Kidney (tissue), 13 donors: ENCODE measurements at regions not wholly inside any gene's neighbourhood (a gene's known extent, or its start where the extent isn't known, plus 50 kb on each side); places are given as distances from the start of the nearest gene placed in this dataset.

Experiments used
- DNase-seq, 5 donors: peaks; one replicate each; pipeline ENCODE4 v3.0.0-alpha.2; 2013 to 2020
- FAIRE-seq: peaks from 2 replicates; lab custom pipeline; 2012; peaks lifted over from hg19 to GRCh38; lab: Jason Lieb, UNC
- H3K27ac ChIP-seq, 2 donors: one replicate each; pipeline ENCODE4 v1.7.0; 2013; ENCODE audit warnings: low read depth in 2 of 2, low read length in 2 of 2, inconsistent platforms in 1 of 2
- H3K27me3 ChIP-seq: one replicate; pipeline ENCODE4 v1.7.1; 2013; ENCODE audit warnings: low read length, inconsistent platforms; ENCODE audit not compliant: control insufficient read depth, insufficient read depth
- H3K36me3 ChIP-seq, 3 donors: one replicate each; pipeline versions ENCODE4 v1.7.0 to v1.7.1; 2013; ENCODE audit warnings: low read length in 3 of 3, control low read depth in 1 of 3, inconsistent platforms in 1 of 3; ENCODE audit not compliant: insufficient read depth in 3 of 3, control insufficient read depth in 2 of 3
- H3K4me1 ChIP-seq, 3 donors: one replicate each; pipeline versions ENCODE4 v1.7.0 to v1.7.1; 2013; ENCODE audit warnings: low read length in 3 of 3, inconsistent platforms in 1 of 3, low read depth in 1 of 3; ENCODE audit not compliant: control insufficient read depth in 2 of 3, insufficient read depth in 2 of 3
- H3K4me3 ChIP-seq, 3 donors: one replicate each; pipeline versions ENCODE4 v1.7.0 to v1.8.1; 2013; ENCODE audit warnings: low read length in 3 of 3, control low read depth in 1 of 3, inconsistent platforms in 1 of 3
- H3K9ac ChIP-seq, 3 donors: one replicate each; pipeline versions ENCODE4 v1.7.0 to v1.7.1; 2013; ENCODE audit warnings: low read length in 3 of 3, control low read depth in 1 of 3, inconsistent platforms in 1 of 3
- H3K9me3 ChIP-seq, 3 donors: one replicate each; pipeline versions ENCODE4 v1.7.0 to v1.7.1; 2013; ENCODE audit warnings: low read length in 3 of 3, control low read depth in 1 of 3, inconsistent platforms in 1 of 3; ENCODE audit not compliant: control insufficient read depth in 2 of 3, insufficient read depth in 1 of 3
- intact Hi-C: fragments of 100-400 bp; cut with DNase I; formaldehyde crosslinking; loops from one replicate; pipeline ENCODE4 v1.11.1; 2022
- TF ChIP-seq, protein P1 (sequence below): IDR thresholded peaks from 3 replicates; pipeline ENCODE4 v1.5.1; 2012; ENCODE audit warnings: mild to moderate bottlenecking, moderate library complexity, borderline replicate concordance; ENCODE audit not compliant: insufficient read depth; ENCODE audit errors: extremely low read depth
- donor health status: control.
- donor health status: control.
- donor health status: control.
- donor health status: control.
- donor health status: control.
- donor health status: DM: yes; HTN: yes; CAD: no.
- donor health status: Normal renal cell carcinoma (clear cell type).

DNA sequence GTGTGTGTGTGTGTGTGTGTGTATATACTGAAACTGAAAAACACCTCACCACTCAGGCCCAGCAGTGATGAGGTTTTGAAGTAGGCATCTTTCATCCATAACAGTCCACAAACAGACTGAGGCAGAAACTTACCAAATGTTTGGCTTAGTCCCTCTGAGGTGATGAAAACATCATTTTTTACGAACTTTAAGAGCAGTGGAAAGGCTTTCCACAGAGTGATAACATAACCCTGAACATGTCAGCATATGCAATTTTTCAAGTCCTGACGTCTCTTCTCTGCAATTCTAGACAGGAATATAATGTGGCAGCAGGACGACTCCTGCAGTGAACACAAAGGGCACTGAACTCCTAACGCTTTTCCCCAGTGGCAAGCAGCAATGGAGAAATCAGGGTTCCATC lies 247.0 kb upstream of the THBS1 start:
- no peaks in the 10 kb centered on the region for H3K27me3 ChIP-seq
- no peak overlapping the region for H3K4me3 ChIP-seq
- no peak overlapping the region for H3K9ac ChIP-seq
- TF ChIP-seq, protein P1, sequence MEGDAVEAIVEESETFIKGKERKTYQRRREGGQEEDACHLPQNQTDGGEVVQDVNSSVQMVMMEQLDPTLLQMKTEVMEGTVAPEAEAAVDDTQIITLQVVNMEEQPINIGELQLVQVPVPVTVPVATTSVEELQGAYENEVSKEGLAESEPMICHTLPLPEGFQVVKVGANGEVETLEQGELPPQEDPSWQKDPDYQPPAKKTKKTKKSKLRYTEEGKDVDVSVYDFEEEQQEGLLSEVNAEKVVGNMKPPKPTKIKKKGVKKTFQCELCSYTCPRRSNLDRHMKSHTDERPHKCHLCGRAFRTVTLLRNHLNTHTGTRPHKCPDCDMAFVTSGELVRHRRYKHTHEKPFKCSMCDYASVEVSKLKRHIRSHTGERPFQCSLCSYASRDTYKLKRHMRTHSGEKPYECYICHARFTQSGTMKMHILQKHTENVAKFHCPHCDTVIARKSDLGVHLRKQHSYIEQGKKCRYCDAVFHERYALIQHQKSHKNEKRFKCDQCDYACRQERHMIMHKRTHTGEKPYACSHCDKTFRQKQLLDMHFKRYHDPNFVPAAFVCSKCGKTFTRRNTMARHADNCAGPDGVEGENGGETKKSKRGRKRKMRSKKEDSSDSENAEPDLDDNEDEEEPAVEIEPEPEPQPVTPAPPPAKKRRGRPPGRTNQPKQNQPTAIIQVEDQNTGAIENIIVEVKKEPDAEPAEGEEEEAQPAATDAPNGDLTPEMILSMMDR, result no peak
- intact Hi-C loops, result no loop called here
- peak in 1 of 5 donors; percentile 16 for DNase-seq
- no peaks in the 10 kb centered on the region for H3K9me3 ChIP-seq
- no peak for FAIRE-seq
- no peaks in the 10 kb centered on the region for H3K36me3 ChIP-seq
- no peaks in the 10 kb centered on the region for H3K4me1 ChIP-seq
- H3K27ac ChIP-seq, result no peak overlapping the region

DNA sequence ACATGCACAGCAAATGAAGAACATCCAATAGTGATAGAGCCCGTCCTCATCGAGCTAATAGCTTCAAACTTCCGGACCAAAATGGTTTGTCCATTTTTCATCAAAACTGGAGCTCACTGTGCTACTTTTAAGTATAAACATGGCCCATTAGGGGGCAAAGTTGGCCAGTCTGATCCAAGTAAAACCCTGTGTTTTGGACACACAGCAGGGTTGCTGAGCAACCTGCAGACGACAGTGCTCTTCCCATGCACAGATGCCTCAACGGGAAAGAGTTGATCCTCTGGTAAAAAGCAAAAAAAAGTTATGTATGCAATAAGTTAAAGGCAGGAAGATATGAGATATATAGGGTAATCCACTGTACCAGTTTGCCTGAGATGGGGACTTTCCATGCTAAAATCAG lies 244.0 kb upstream of the THBS1 start:
- FAIRE-seq, result no peak

DNA sequence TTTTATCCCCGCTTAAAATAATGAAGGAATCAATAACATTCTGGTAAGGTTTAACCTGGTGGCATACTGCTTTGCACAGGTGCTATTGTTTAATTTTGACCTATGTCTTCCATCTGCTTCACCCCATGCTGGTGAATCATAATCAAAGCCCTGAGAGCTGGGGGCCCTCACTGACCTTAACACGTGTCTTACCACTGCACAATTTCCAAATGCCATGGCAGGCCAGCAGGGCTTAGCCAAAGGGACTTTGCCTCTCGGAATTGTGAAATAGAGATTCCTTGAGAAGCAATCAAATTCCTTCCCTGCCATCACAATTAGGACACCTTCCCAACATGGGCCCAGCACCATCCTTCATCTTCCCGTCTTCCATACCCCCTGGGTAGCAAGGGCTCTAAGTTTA lies 242.6 kb upstream of the THBS1 start:
- Histone ChIP-seq H3K36me3 (no peaks in the 10 kb centered on the region), H3K27me3 (no peaks in the 10 kb centered on the region), H3K4me1 (no peaks in the 10 kb centered on the region), H3K9me3 (no peaks in the 10 kb centered on the region), H3K27ac (no peak overlapping the region), H3K9ac (no peak overlapping the region), H3K4me3 (no peak overlapping the region)
- DNase-seq (no peak), FAIRE-seq (no peak)
- intact Hi-C loops, result no loop called here
- TF ChIP-seq, protein P1, result no peak

More for the DNA sequence above, 244.0 kb upstream of the THBS1 start:
- Histone ChIP-seq H3K36me3 (no peaks in the 10 kb centered on the region), H3K9me3 (no peaks in the 10 kb centered on the region), H3K27ac (no peak overlapping the region), H3K4me1 (no peaks in the 10 kb centered on the region), H3K9ac (no peak overlapping the region), H3K27me3 (no peaks in the 10 kb centered on the region), H3K4me3 (no peak overlapping the region)
- intact Hi-C loops, result no loop called here
- DNase-seq, result no peak
- TF ChIP-seq, protein P1, result no peak
